SK-N-SH treated with all-trans-retinoic acid at 6 μM for 48 hours (cell line): ENCODE measurements at regions not wholly inside any gene's neighbourhood (a gene's known extent, or its start where the extent isn't known, plus 50 kb on each side); places are given as distances from the start of the nearest gene placed in this dataset.

Experiments
- ATAC-seq: fragments of 200-7000 bp; cut with Tn5 transposase; 3 replicates; pipeline ENCODE4 v1.9.1; 2020; ENCODE audit warnings: mild to moderate bottlenecking, moderate library complexity
- ARNTL ChIP-seq: fragments of 450-650 bp; formaldehyde crosslinking; IDR thresholded peaks from 2 replicates; pipeline ENCODE4 v1.5.0; 2020; ENCODE audit warnings: low read depth, mild to moderate bottlenecking, moderate library complexity, borderline replicate concordance
- BACH2 ChIP-seq: fragments of 250-450 bp; sonication (Bioruptor Pico); IDR thresholded peaks from 2 replicates; pipeline ENCODE4 v1.9.0; 2021; ENCODE audit warnings: mild to moderate bottlenecking, borderline replicate concordance
- CREB5 ChIP-seq: fragments of 250-450 bp; sonication (Bioruptor Pico); IDR thresholded peaks from 2 replicates; pipeline ENCODE4 v1.5.1; 2020; ENCODE audit warnings: low read depth, mild to moderate bottlenecking, moderate library complexity
- CSDC2 ChIP-seq: fragments of 250-450 bp; sonication (Bioruptor Pico); IDR thresholded peaks from 2 replicates; pipeline ENCODE4 v1.5.0; 2020; ENCODE audit warnings: mild to moderate bottlenecking, moderate library complexity
- CSRNP3 ChIP-seq: fragments of 250-450 bp; sonication (Bioruptor Pico); IDR thresholded peaks from 2 replicates; pipeline ENCODE4 v1.5.1; 2021; ENCODE audit warnings: mild to moderate bottlenecking, moderate library complexity
- ESRRG ChIP-seq: fragments of 250-450 bp; sonication (Bioruptor Pico); IDR thresholded peaks from 2 replicates; pipeline ENCODE4 v1.6.1; 2021; ENCODE audit warnings: mild to moderate bottlenecking
- GLIS3 ChIP-seq: fragments of 250-450 bp; sonication (Bioruptor Pico); IDR thresholded peaks from 2 replicates; pipeline ENCODE4 v1.5.0; 2020; ENCODE audit warnings: mild to moderate bottlenecking, moderate library complexity
- OSR1 ChIP-seq: fragments of 250-450 bp; sonication (Bioruptor Pico); IDR thresholded peaks from 2 replicates; pipeline ENCODE4 v1.8.0; 2022; ENCODE audit warnings: moderate library complexity, mild to moderate bottlenecking, inconsistent platforms
- PATZ1 ChIP-seq: fragments of 250-450 bp; sonication (Bioruptor Pico); IDR thresholded peaks from 2 replicates; pipeline ENCODE4 v1.8.0; 2020; ENCODE audit warnings: mild to moderate bottlenecking, moderate library complexity, borderline replicate concordance
- PPARA ChIP-seq: fragments of 250-450 bp; sonication (Bioruptor Pico); IDR thresholded peaks from 2 replicates; pipeline ENCODE4 v1.5.0; 2020; ENCODE audit warnings: mild to moderate bottlenecking, borderline replicate concordance
- RARB ChIP-seq: fragments of 250-450 bp; sonication (Bioruptor Pico); IDR thresholded peaks from 2 replicates; pipeline ENCODE4 v1.8.0; 2021; ENCODE audit warnings: mild to moderate bottlenecking, moderate library complexity
- SNAI2 ChIP-seq: fragments of 250-450 bp; sonication (Bioruptor Pico); IDR thresholded peaks from 2 replicates; pipeline ENCODE4 v1.5.0; 2020; ENCODE audit warnings: mild to moderate bottlenecking, moderate library complexity
- TCF4 ChIP-seq: fragments of 250-450 bp; sonication (Bioruptor Pico); IDR thresholded peaks from 2 replicates; pipeline ENCODE4 v1.8.0; 2021; ENCODE audit warnings: mild to moderate bottlenecking, moderate library complexity, borderline replicate concordance
- TSHZ2 ChIP-seq: fragments of 250-450 bp; sonication (Bioruptor Pico); IDR thresholded peaks from 2 replicates; pipeline ENCODE4 v1.5.0; 2020; ENCODE audit warnings: mild to moderate bottlenecking, moderate library complexity
- ZC3H10 ChIP-seq: fragments of 250-450 bp; sonication (Bioruptor Pico); IDR thresholded peaks from 2 replicates; pipeline ENCODE4 v1.5.1; 2021; ENCODE audit warnings: mild to moderate bottlenecking, moderate library complexity
- ZFP3 ChIP-seq: fragments of 250-450 bp; sonication (Bioruptor Pico); IDR thresholded peaks from 2 replicates; pipeline ENCODE4 v1.5.0; 2020; ENCODE audit warnings: mild to moderate bottlenecking, moderate library complexity
- ZFP30 ChIP-seq: fragments of 450-650 bp; formaldehyde crosslinking; IDR thresholded peaks from 2 replicates; pipeline ENCODE4 v1.5.0; 2022; ENCODE audit warnings: mild to moderate bottlenecking, moderate library complexity
- ZNF565 ChIP-seq: fragments of 450-650 bp; formaldehyde crosslinking; conservative IDR thresholded peaks from 2 replicates; pipeline ENCODE4 v1.5.0; 2020; ENCODE audit warnings: low read depth, mild to moderate bottlenecking, moderate library complexity
- ZNF70 ChIP-seq: fragments of 450-650 bp; formaldehyde crosslinking; IDR thresholded peaks from 2 replicates; pipeline ENCODE4 v1.5.0; 2020; ENCODE audit warnings: mild to moderate bottlenecking, moderate library complexity
- ZNF8 ChIP-seq: fragments of 450-650 bp; formaldehyde crosslinking; IDR thresholded peaks from 2 replicates; pipeline ENCODE4 v1.5.0; 2020; ENCODE audit warnings: mild to moderate bottlenecking, moderate library complexity

GRCh38 chr7:156582591-156583123 lies 57.9 kb upstream of the RNF32 start:
- no peak for ATAC-seq
- TF ChIP-seq CSRNP3 (CRISPR knock-in tag) (no peak), OSR1 (CRISPR knock-in tag) (no peak), CREB5 (no peak), SNAI2 (CRISPR knock-in tag) (no peak), RARB (CRISPR knock-in tag) (no peak), ARNTL (no peak), ZFP30 (no peak), ESRRG (no peak), ZNF565 (CRISPR knock-in tag) (no peak), GLIS3 (CRISPR knock-in tag) (no peak), CSDC2 (CRISPR knock-in tag) (no peak), PATZ1 (CRISPR knock-in tag) (no peak), PPARA (CRISPR knock-in tag) (no peak), ZC3H10 (CRISPR knock-in tag) (no peak), TCF4 (CRISPR knock-in tag) (no peak)

- TF ChIP-seq OSR1 (CRISPR knock-in tag) (no peak), ZNF70 (no peak), ESRRG (no peak), PATZ1 (CRISPR knock-in tag) (no peak), ZFP30 (no peak), TCF4 (CRISPR knock-in tag) (no peak), ZNF8 (CRISPR knock-in tag) (no peak), ZNF565 (CRISPR knock-in tag) (no peak), TSHZ2 (CRISPR knock-in tag) (no peak), BACH2 (CRISPR knock-in tag) (no peak), SNAI2 (CRISPR knock-in tag) (no peak), ZC3H10 (CRISPR knock-in tag) (no peak), PPARA (CRISPR knock-in tag) (no peak), ZFP3 (CRISPR knock-in tag) (no peak)
- no peak for ATAC-seq
These were observed 60.5 kb upstream of the RNF32 start for GRCh38 chr7:156580036-156580435.

GRCh38 chr7:156579566-156579965 lies 61.0 kb upstream of the RNF32 start:
- no peak for ATAC-seq
- TF ChIP-seq GLIS3 (CRISPR knock-in tag) = no peak
- no peak for TF ChIP-seq CSDC2 (CRISPR knock-in tag)
